ENCODE measurements at regions not wholly inside any gene's neighbourhood (a gene's known extent, or its start where the extent isn't known, plus 50 kb on each side); places are given as distances from the start of the nearest gene placed in this dataset.

DNA sequence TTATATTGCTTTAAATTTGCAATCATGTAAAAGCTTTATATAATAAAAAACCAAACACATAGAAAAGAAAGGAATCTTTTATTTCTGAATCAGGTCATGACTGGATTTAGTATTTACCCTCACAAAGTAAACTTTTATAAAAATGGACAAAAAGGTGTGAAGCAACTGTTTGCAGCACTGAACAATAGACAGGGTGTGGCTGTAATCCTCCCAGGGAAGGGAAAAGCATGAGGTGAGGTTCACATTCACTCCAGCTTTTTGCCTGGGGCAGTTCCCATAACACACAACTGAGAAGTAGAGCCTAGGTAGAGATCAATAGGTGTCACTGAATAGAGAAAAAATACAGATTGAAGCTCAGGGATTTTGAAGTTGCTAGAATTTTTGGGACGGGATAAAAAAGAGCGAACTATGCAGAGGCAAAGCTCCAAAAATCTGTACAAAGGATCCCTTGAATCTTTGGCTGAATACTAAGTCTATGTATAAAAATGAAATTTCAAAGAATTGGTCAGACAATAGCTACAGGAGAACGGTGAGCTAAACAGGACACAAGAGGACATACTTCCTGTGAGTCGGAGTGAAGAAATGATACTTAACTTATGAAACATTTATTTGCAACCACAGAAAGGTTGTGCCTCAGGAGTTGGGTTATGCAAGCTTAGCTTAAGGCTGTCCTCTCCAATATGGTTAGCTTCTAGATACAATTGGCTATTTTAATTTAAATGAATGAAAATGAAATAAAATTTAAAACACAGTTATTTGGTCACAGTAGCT lies 162.0 kb upstream of the ZP4 start (continued):
- TF ChIP-seq, protein P1, sequence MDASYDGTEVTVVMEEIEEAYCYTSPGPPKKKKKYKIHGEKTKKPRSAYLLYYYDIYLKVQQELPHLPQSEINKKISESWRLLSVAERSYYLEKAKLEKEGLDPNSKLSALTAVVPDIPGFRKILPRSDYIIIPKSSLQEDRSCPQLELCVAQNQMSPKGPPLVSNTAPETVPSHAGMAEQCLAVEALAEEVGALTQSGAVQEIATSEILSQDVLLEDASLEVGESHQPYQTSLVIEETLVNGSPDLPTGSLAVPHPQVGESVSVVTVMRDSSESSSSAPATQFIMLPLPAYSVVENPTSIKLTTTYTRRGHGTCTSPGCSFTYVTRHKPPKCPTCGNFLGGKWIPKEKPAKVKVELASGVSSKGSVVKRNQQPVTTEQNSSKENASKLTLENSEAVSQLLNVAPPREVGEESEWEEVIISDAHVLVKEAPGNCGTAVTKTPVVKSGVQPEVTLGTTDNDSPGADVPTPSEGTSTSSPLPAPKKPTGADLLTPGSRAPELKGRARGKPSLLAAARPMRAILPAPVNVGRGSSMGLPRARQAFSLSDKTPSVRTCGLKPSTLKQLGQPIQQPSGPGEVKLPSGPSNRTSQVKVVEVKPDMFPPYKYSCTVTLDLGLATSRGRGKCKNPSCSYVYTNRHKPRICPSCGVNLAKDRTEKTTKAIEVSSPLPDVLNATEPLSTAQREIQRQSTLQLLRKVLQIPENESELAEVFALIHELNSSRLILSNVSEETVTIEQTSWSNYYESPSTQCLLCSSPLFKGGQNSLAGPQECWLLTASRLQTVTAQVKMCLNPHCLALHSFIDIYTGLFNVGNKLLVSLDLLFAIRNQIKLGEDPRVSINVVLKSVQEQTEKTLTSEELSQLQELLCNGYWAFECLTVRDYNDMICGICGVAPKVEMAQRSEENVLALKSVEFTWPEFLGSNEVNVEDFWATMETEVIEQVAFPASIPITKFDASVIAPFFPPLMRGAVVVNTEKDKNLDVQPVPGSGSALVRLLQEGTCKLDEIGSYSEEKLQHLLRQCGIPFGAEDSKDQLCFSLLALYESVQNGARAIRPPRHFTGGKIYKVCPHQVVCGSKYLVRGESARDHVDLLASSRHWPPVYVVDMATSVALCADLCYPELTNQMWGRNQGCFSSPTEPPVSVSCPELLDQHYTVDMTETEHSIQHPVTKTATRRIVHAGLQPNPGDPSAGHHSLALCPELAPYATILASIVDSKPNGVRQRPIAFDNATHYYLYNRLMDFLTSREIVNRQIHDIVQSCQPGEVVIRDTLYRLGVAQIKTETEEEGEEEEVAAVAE (CRISPR knock-in tag; IDR thresholded peaks at IDR 0.05; ENCODE audit: borderline replicate concordance), result no peak
- TF ChIP-seq, protein P2, sequence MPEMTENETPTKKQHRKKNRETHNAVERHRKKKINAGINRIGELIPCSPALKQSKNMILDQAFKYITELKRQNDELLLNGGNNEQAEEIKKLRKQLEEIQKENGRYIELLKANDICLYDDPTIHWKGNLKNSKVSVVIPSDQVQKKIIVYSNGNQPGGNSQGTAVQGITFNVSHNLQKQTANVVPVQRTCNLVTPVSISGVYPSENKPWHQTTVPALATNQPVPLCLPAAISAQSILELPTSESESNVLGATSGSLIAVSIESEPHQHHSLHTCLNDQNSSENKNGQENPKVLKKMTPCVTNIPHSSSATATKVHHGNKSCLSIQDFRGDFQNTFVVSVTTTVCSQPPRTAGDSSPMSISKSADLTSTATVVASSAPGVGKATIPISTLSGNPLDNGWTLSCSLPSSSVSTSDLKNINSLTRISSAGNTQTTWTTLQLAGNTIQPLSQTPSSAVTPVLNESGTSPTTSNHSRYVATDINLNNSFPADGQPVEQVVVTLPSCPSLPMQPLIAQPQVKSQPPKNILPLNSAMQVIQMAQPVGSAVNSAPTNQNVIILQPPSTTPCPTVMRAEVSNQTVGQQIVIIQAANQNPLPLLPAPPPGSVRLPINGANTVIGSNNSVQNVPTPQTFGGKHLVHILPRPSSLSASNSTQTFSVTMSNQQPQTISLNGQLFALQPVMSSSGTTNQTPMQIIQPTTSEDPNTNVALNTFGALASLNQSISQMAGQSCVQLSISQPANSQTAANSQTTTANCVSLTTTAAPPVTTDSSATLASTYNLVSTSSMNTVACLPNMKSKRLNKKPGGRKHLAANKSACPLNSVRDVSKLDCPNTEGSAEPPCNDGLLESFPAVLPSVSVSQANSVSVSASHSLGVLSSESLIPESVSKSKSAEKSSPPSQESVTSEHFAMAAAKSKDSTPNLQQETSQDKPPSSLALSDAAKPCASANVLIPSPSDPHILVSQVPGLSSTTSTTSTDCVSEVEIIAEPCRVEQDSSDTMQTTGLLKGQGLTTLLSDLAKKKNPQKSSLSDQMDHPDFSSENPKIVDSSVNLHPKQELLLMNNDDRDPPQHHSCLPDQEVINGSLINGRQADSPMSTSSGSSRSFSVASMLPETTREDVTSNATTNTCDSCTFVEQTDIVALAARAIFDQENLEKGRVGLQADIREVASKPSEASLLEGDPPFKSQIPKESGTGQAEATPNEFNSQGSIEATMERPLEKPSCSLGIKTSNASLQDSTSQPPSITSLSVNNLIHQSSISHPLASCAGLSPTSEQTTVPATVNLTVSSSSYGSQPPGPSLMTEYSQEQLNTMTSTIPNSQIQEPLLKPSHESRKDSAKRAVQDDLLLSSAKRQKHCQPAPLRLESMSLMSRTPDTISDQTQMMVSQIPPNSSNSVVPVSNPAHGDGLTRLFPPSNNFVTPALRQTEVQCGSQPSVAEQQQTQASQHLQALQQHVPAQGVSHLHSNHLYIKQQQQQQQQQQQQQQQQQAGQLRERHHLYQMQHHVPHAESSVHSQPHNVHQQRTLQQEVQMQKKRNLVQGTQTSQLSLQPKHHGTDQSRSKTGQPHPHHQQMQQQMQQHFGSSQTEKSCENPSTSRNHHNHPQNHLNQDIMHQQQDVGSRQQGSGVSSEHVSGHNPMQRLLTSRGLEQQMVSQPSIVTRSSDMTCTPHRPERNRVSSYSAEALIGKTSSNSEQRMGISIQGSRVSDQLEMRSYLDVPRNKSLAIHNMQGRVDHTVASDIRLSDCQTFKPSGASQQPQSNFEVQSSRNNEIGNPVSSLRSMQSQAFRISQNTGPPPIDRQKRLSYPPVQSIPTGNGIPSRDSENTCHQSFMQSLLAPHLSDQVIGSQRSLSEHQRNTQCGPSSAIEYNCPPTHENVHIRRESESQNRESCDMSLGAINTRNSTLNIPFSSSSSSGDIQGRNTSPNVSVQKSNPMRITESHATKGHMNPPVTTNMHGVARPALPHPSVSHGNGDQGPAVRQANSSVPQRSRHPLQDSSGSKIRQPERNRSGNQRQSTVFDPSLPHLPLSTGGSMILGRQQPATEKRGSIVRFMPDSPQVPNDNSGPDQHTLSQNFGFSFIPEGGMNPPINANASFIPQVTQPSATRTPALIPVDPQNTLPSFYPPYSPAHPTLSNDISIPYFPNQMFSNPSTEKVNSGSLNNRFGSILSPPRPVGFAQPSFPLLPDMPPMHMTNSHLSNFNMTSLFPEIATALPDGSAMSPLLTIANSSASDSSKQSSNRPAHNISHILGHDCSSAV (CRISPR knock-in tag; IDR thresholded peaks at IDR 0.05; ENCODE audit: borderline replicate concordance), result no peak
